B cell (primary cell): ENCODE measurements at regions not wholly inside any gene's neighbourhood (a gene's known extent, or its start where the extent isn't known, plus 50 kb on each side); places are given as distances from the start of the nearest gene placed in this dataset.

Experiments
- ATAC-seq: fragments of 200-7000 bp; cut with Tn5 transposase; one replicate; pipeline ENCODE4 v1.10.0; 2021; ENCODE audit warnings: low read depth, mild to moderate bottlenecking, moderate number of reproducible peaks, moderate library complexity
- CTCF ChIA-PET: fragments of 350-600 bp; sonication (Branson Sonifier 250); formaldehyde crosslinking; loops from one replicate; lab custom pipeline; 2021; ENCODE audit warnings: antibody characterized with exemption, inconsistent platforms; lab: Charles Lee
- POLR2A ChIA-PET: fragments of 350-600 bp; sonication (Branson Sonifier 250); formaldehyde crosslinking; loops from one replicate; lab custom pipeline; 2021; ENCODE audit warnings: antibody characterized with exemption; lab: Charles Lee
- DNase-seq: peaks from one replicate; pipeline ENCODE4 v3.0.0; 2013
- H2AFZ ChIP-seq: 2 replicates; pipeline ENCODE4 v1.6.1; 2012; ENCODE audit warnings: mild to moderate bottlenecking, low read depth, low read length; ENCODE audit not compliant: insufficient read depth, poor library complexity, severe bottlenecking
- H3K27ac ChIP-seq, 2 donors: 1 replicate in 1 of 2; 2 replicates in 1 of 2; pipeline ENCODE4 v1.5.1; 2012 to 2013; ENCODE audit warnings: low read length in 2 of 2, mild to moderate bottlenecking in 2 of 2, moderate library complexity in 1 of 2
- H3K27me3 ChIP-seq, 4 experiments: fragments of 200-600 bp in 1 of 4; sonication (generic) in 1 of 4; replicated peaks in 1 of 4; 1 replicate in 2 of 4; 2 replicates in 2 of 4; pipeline versions ENCODE4 v1.6.1 to v1.7.0; 2013 to 2016; ENCODE audit warnings: low read length in 3 of 4, mild to moderate bottlenecking in 2 of 4, mixed read lengths in 1 of 4, moderate library complexity in 1 of 4; ENCODE audit not compliant: insufficient read depth in 4 of 4, control insufficient read depth in 3 of 4; ENCODE audit errors: control extremely low read depth in 1 of 4
- H3K36me3 ChIP-seq, 2 experiments: replicated peaks in 1 of 2; 1 replicate in 1 of 2; 2 replicates in 1 of 2; pipeline versions ENCODE4 v1.6.1 to v1.7.1; 2013; ENCODE audit warnings: low read length in 1 of 2; ENCODE audit not compliant: insufficient read depth in 2 of 2, control insufficient read depth in 1 of 2; ENCODE audit errors: control extremely low read depth in 1 of 2, extremely low read depth in 1 of 2
- H3K4me1 ChIP-seq, 2 donors: fragments of 200-600 bp in 1 of 2; sonication (generic) in 1 of 2; 1 replicate in 1 of 2; 2 replicates in 1 of 2; pipeline versions ENCODE4 v1.5.1 to v1.6.1; 2013 to 2017; ENCODE audit warnings: low read length in 2 of 2; ENCODE audit not compliant: control insufficient read depth in 2 of 2, insufficient read depth in 2 of 2
- H3K4me2 ChIP-seq: replicated peaks from 2 replicates; pipeline ENCODE3; 2012; ENCODE audit warnings: mild to moderate bottlenecking, low read depth, low read length; ENCODE audit not compliant: poor library complexity, severe bottlenecking
- H3K4me3 ChIP-seq, 5 experiments: fragments of 200-600 bp in 1 of 5; sonication (generic) in 1 of 5; 1 replicate in 3 of 5; 2 replicates in 2 of 5; pipeline versions ENCODE4 v1.5.1 to v1.7.0; 2011 to 2016; ENCODE audit warnings: low read length in 4 of 5, mild to moderate bottlenecking in 4 of 5, low read depth in 2 of 5, control low read depth in 1 of 5, moderate library complexity in 1 of 5; ENCODE audit not compliant: insufficient read depth in 1 of 5; ENCODE audit errors: control extremely low read depth in 1 of 5, extremely low read depth in 1 of 5
- H3K79me2 ChIP-seq: fragments of 200-600 bp; sonication (generic); one replicate; pipeline ENCODE4 v1.6.0; 2016; ENCODE audit warnings: low read length; ENCODE audit not compliant: control insufficient read depth, insufficient read depth
- H3K9ac ChIP-seq: fragments of 200-600 bp; sonication (generic); 2 replicates; pipeline ENCODE4 v1.6.1; 2017; ENCODE audit warnings: mild to moderate bottlenecking, low read length, moderate library complexity
- H3K9me3 ChIP-seq, 3 donors: one replicate each; pipeline versions ENCODE4 v1.6.1 to v1.7.1; 2013; ENCODE audit warnings: low read length in 2 of 3; ENCODE audit not compliant: control insufficient read depth in 2 of 3, insufficient read depth in 1 of 3; ENCODE audit errors: control extremely low read depth in 1 of 3
- H4K20me1 ChIP-seq: 2 replicates; pipeline ENCODE4 v1.6.0; 2012; ENCODE audit warnings: mild to moderate bottlenecking, low read length; ENCODE audit not compliant: insufficient read depth, control insufficient read depth, poor library complexity, severe bottlenecking
- H3K27ac Mint-ChIP-seq: one replicate; pipeline ENCODE4 v1.8.0; 2021; ENCODE audit warnings: mixed read lengths
- H3K27me3 Mint-ChIP-seq: one replicate; pipeline ENCODE4 v1.8.0; 2021; ENCODE audit warnings: mixed read lengths
- H3K4me1 Mint-ChIP-seq: one replicate; pipeline ENCODE4 v1.8.0; 2021; ENCODE audit warnings: mixed read lengths
- H3K4me3 Mint-ChIP-seq: one replicate; pipeline ENCODE4 v1.8.0; 2021; ENCODE audit warnings: mixed read lengths
- H3K9me3 Mint-ChIP-seq: one replicate; pipeline ENCODE4 v1.8.0; 2022; ENCODE audit warnings: mixed read lengths; ENCODE audit not compliant: insufficient read depth
- EZH2 ChIP-seq: IDR thresholded peaks from 2 replicates; pipeline ENCODE4 v1.6.1; 2012; ENCODE audit warnings: borderline replicate concordance, low read depth, mild to moderate bottlenecking, moderate library complexity, low read length; ENCODE audit not compliant: insufficient read depth, poor library complexity, severe bottlenecking
- WGBS: methylation state at CpG from one replicate; pipeline ENCODE4 v1.1.5; 2013; ENCODE audit warnings: missing lambda C conversion rate; ENCODE audit not compliant: insufficient coverage; 5-methylcytosine and 5-hydroxymethylcytosine counted together
- intact Hi-C: fragments of 100-400 bp; cut with micrococcal nuclease; formaldehyde crosslinking; loops from one replicate; pipeline ENCODE4 v1.10.0; 2022
- TF ChIP-seq, protein P1 (sequence below): fragments of 200-600 bp; IDR thresholded peaks from one replicate; pipeline ENCODE4 v1.8.0; 2022; ENCODE audit warnings: antibody characterized with exemption, mild to moderate bottlenecking

DNA sequence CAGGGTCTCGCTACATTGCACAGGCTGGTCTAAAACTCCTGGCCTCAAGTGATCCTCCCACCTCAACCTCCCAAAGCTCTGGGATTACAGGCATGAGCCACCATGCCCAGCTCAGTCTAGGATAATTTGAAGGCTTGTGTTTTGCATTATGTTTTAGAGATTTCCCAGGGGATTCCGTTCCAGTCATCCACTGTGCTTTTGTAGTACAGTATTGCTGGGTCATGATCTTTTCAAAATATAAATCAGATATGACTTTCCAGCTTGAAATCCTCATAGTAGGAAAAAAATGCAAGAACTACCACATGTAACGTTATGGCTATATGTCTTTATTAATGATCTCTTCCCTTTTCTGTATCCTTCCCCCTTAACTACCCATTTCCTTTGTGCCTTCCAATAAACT lies 338.1 kb downstream of the PRELID2 start:
- H4K20me1 ChIP-seq, result no peaks in the 10 kb centered on the region

DNA sequence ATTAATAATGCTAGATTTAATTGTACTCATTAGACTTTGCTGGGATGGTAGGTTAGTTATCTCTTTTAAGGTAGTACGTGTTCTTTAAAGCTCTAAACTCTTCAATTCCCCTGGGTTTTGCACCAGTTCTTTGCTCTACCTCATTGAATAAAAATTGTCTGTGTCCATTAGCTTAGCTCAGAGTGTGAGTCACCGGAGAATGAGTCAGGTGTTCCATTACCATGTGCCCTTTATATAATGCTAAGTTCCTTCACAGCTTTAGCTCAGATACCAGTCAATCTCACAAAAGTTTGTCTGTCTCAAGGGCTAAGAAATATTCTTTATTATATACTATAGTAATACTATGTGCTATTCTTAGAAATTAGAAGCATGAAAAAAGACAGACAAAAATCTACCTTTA lies 339.4 kb downstream of the PRELID2 start:
- no peak overlapping the region for H2AFZ ChIP-seq
- no peak overlapping the region for H3K4me3 Mint-ChIP-seq
- no peak overlapping the region for H3K4me2 ChIP-seq

More for the DNA sequence above, 338.1 kb downstream of the PRELID2 start:
- TF ChIP-seq, protein P1, sequence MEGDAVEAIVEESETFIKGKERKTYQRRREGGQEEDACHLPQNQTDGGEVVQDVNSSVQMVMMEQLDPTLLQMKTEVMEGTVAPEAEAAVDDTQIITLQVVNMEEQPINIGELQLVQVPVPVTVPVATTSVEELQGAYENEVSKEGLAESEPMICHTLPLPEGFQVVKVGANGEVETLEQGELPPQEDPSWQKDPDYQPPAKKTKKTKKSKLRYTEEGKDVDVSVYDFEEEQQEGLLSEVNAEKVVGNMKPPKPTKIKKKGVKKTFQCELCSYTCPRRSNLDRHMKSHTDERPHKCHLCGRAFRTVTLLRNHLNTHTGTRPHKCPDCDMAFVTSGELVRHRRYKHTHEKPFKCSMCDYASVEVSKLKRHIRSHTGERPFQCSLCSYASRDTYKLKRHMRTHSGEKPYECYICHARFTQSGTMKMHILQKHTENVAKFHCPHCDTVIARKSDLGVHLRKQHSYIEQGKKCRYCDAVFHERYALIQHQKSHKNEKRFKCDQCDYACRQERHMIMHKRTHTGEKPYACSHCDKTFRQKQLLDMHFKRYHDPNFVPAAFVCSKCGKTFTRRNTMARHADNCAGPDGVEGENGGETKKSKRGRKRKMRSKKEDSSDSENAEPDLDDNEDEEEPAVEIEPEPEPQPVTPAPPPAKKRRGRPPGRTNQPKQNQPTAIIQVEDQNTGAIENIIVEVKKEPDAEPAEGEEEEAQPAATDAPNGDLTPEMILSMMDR, result no peak
- TF ChIP-seq EZH2, result no peak
- Histone ChIP-seq H3K36me3 (no peaks in the 10 kb centered on the region), H3K27me3 (no peaks in the 10 kb centered on the region), H3K4me3 (no peak overlapping the region), H2AFZ (no peak overlapping the region), H3K4me1 (no peaks in the 10 kb centered on the region), H3K27ac (no peak overlapping the region), H3K4me2 (no peak overlapping the region), H3K9me3 (no peaks in the 10 kb centered on the region), H3K9ac (no peak overlapping the region), H3K79me2 (no peaks in the 10 kb centered on the region)
- H3K27me3 Mint-ChIP-seq, result no peaks in the 10 kb centered on the region
- peaks cover 5% of the 10 kb centered on the region for H3K9me3 Mint-ChIP-seq
- H3K4me3 Mint-ChIP-seq, result no peak overlapping the region
- intact Hi-C loops, result no loop called here
- ATAC-seq (no peak), DNase-seq (no peak)
- ChIA-PET CTCF (no interaction called here), POLR2A (no interaction called here)
- WGBS, result no CpG with 5 or more reads among the region's 3 CpGs
- H3K27ac Mint-ChIP-seq, result no peak overlapping the region
- H3K4me1 Mint-ChIP-seq, result no peaks in the 10 kb centered on the region

More for the DNA sequence above, 339.4 kb downstream of the PRELID2 start:
- Histone ChIP-seq H3K79me2 (no peaks in the 10 kb centered on the region), H3K4me3 (no peak overlapping the region), H3K27ac (no peak overlapping the region), H3K9me3 (no peaks in the 10 kb centered on the region), H3K9ac (no peak overlapping the region), H4K20me1 (no peaks in the 10 kb centered on the region), H3K27me3 (no peaks in the 10 kb centered on the region), H3K36me3 (no peaks in the 10 kb centered on the region), H3K4me1 (no peaks in the 10 kb centered on the region)
- ChIA-PET CTCF (no interaction called here), POLR2A (no interaction called here)
- intact Hi-C loops, result no loop called here
- DNase-seq (no peak), ATAC-seq (no peak)
- Mint-ChIP-seq H3K4me1 (no peaks in the 10 kb centered on the region), H3K27ac (no peak overlapping the region), H3K9me3 (peaks cover 2% of the 10 kb centered on the region), H3K27me3 (no peaks in the 10 kb centered on the region)
- WGBS, result no CpG with 5 or more reads among the region's 2 CpGs
- no peak for TF ChIP-seq EZH2
- TF ChIP-seq, protein P1, result no peak
